Esophagus muscularis mucosa (tissue), 4 donors: ENCODE measurements at regions not wholly inside any gene's neighbourhood (a gene's known extent, or its start where the extent isn't known, plus 50 kb on each side); places are given as distances from the start of the nearest gene placed in this dataset.

Source experiments
- DNase-seq: peaks from one replicate; pipeline ENCODE4 v3.0.0-alpha.2; 2017; ENCODE audit errors: extremely low spot score
- H3K27ac ChIP-seq, 4 donors: fragments of 200-600 bp; sonication (generic); replicated peaks in 1 of 4; 1 replicate in 3 of 4; 2 replicates in 1 of 4; pipeline ENCODE4 v1.5.1; 2016 to 2019; ENCODE audit warnings: mild to moderate bottlenecking in 1 of 4
- H3K27me3 ChIP-seq, 4 donors: fragments of 200-600 bp; sonication (generic); one replicate each; pipeline versions ENCODE4 v1.5.1 to v1.6.0; 2016 to 2019
- H3K36me3 ChIP-seq, 4 donors: fragments of 200-600 bp; sonication (generic); one replicate each; pipeline ENCODE4 v1.5.1; 2016 to 2019
- H3K4me1 ChIP-seq, 4 donors: fragments of 200-600 bp; sonication (generic); one replicate each; pipeline ENCODE4 v1.5.1; 2016 to 2019
- H3K4me3 ChIP-seq, 4 donors: fragments of 200-600 bp; sonication (generic); 1 replicate in 2 of 4; 2 replicates in 2 of 4; pipeline ENCODE4 v1.5.1; 2016 to 2019; ENCODE audit warnings: mild to moderate bottlenecking in 4 of 4, moderate library complexity in 1 of 4
- H3K9me3 ChIP-seq, 4 donors: fragments of 200-600 bp; sonication (generic); 1 replicate in 3 of 4; 2 replicates in 1 of 4; pipeline ENCODE4 v1.5.1; 2016 to 2019
- EP300 ChIP-seq: sonication (generic); formaldehyde crosslinking; IDR thresholded peaks from one replicate; pipeline ENCODE4 v1.6.1; 2017; ENCODE audit warnings: antibody characterized with exemption
- POLR2A ChIP-seq: fragments of 450-650 bp; IDR thresholded peaks from one replicate; pipeline ENCODE4 v1.6.1; 2017; ENCODE audit warnings: antibody characterized with exemption, moderate library complexity, mild to moderate bottlenecking, low read depth
- POLR2AphosphoS5 ChIP-seq, 2 donors: sonication (generic); formaldehyde crosslinking; IDR thresholded peaks; one replicate each; pipeline ENCODE4 v1.6.1; 2017; ENCODE audit warnings: antibody characterized with exemption in 2 of 2
- WGBS: methylation state at CpG from one replicate; pipeline ENCODE4 v1.1.5; 2018; 5-methylcytosine and 5-hydroxymethylcytosine counted together
- intact Hi-C: fragments of 100-400 bp; cut with DNase I; formaldehyde crosslinking; loops from one replicate; pipeline ENCODE4 v1.15.1; 2023
- TF ChIP-seq, protein P1 (sequence below), 3 experiments: fragments of 200-600 bp in 2 of 3; fragments of 450-650 bp in 1 of 3; sonication (generic) in 2 of 3; IDR thresholded peaks; one replicate each; pipeline ENCODE4 v1.5.1; 2017 to 2019; ENCODE audit warnings: antibody characterized with exemption in 3 of 3, mild to moderate bottlenecking in 2 of 3, moderate library complexity in 1 of 3

DNA sequence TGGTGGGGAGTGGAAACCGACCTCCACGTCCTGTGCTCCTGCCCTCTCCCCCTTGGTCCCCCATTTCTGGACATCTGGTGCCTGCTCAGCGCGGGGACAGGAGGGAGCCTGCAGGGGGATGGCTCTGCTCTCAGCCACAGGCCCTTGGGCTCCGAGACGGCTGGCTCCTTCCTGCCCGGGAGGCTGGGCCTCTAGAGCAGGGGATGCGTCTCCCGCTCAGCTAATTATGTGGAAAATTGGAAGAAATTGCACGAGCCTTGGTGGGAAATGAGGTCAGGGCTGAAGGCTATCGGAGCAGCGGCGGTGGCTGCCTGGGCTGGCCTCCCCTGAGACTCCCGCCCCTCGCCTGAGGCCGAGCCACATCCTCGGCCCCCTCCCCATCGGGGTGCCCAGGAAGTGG is 154.6 kb upstream of the CIBAR2 start:
- intact Hi-C loops = no loop called here
- Histone ChIP-seq H3K27me3 (no peaks in the 10 kb centered on the region), H3K4me1 (no peaks in the 10 kb centered on the region), H3K4me3 (no peak overlapping the region), H3K36me3 (no peaks in the 10 kb centered on the region), H3K27ac (no peak overlapping the region), H3K9me3 (no peaks in the 10 kb centered on the region)
- TF ChIP-seq EP300 (no peak), POLR2AphosphoS5 (IDR thresholded peaks at IDR 0.05) (no peak), POLR2A (no peak)
- TF ChIP-seq, protein P1, sequence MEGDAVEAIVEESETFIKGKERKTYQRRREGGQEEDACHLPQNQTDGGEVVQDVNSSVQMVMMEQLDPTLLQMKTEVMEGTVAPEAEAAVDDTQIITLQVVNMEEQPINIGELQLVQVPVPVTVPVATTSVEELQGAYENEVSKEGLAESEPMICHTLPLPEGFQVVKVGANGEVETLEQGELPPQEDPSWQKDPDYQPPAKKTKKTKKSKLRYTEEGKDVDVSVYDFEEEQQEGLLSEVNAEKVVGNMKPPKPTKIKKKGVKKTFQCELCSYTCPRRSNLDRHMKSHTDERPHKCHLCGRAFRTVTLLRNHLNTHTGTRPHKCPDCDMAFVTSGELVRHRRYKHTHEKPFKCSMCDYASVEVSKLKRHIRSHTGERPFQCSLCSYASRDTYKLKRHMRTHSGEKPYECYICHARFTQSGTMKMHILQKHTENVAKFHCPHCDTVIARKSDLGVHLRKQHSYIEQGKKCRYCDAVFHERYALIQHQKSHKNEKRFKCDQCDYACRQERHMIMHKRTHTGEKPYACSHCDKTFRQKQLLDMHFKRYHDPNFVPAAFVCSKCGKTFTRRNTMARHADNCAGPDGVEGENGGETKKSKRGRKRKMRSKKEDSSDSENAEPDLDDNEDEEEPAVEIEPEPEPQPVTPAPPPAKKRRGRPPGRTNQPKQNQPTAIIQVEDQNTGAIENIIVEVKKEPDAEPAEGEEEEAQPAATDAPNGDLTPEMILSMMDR (IDR thresholded peaks at IDR 0.05) = no peak
- 84% methylated on average over 18 of the region's 18 CpGs for WGBS
- DNase-seq = no peak

DNA sequence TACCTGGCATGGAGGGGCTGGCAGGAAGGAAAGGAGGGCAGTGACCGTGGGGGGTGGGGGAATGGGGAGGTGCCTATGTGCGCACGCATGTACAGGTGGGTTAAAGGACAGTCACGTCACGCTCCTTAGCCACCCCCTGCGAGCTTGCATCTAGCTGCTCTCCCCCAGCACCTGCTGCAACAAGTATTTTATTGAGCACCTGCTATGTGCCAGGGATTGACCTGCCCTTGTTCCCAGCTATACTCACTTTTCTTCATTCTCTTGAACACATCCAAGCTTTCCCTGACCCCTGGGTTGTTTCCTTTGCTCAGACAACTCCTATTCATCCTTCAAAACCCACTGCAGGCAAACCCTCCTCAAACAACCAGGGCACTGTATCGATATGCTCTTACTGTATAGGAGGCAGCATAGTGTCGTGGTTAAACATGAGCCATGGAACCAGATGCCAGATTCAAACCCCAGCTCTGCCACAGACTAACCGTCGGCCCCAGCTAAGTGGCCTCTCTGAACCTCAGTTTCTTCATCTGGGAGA is 155.2 kb upstream of the CIBAR2 start:
- Histone ChIP-seq H3K36me3 (no peaks in the 10 kb centered on the region), H3K4me3 (no peak overlapping the region), H3K27me3 (no peaks in the 10 kb centered on the region), H3K9me3 (no peaks in the 10 kb centered on the region), H3K27ac (no peak overlapping the region), H3K4me1 (no peaks in the 10 kb centered on the region)
- 94% methylated on average over 10 of the region's 10 CpGs for WGBS
- TF ChIP-seq POLR2A (no peak), EP300 (no peak), POLR2AphosphoS5 (IDR thresholded peaks at IDR 0.05) (no peak)
- TF ChIP-seq, protein P1 (IDR thresholded peaks at IDR 0.05) = no peak
- DNase-seq = no peak
- intact Hi-C loops = no loop called here

DNA sequence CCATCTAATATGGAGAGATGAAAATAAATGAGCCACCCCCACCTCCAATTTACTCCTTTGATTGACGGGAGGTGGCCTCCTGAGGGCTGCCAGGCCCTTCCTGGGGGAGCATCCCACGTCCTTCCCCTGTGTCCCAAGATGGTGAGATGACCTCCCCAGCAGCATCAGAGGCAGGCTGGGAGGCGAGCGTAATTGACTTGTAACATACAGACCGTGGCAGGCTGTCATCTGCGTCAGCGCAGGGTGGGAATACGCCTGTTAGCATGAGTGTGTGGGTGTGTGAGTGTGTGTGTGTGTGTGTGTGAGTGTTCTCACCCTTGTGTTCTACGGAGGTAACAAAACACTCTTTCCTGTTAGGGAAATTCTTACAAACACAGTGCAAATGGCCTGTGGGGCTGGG is 156.9 kb upstream of the CIBAR2 start:
- no peak overlapping the region for H3K4me3 ChIP-seq
- intact Hi-C loops = no loop called here
- no peaks in the 10 kb centered on the region for H3K36me3 ChIP-seq
- H3K27me3 ChIP-seq = no peaks in the 10 kb centered on the region
- TF ChIP-seq EP300 (no peak), POLR2A (no peak), POLR2AphosphoS5 (IDR thresholded peaks at IDR 0.05) (no peak)
- TF ChIP-seq, protein P1 (IDR thresholded peaks at IDR 0.05) = no peak
- H3K9me3 ChIP-seq = no peaks in the 10 kb centered on the region
- DNase-seq = no peak
- H3K27ac ChIP-seq = no peak overlapping the region
- 88% methylated on average over 9 of the region's 9 CpGs for WGBS
- H3K4me1 ChIP-seq = no peaks in the 10 kb centered on the region

DNA sequence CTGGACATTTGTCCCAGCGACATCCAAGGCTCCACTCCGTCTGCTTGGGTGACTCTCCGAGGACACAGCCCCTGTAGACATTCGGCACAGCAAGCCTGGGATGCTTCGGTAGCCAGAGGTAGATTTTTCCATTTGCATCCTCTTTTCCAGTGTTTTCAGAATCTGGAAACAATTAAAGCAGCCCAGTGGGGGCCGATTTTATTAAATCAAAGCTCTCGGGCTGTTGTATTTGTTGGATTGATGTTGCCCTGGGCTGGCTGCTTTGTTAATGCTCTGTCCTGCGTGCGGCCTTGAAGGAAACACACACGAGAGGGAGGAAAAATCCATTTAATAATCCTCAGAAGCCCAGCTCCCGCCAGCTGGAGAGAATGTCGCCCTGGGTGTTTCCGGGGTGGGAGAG is 158.1 kb upstream of the CIBAR2 start:
- intact Hi-C loops = loop anchor here (10.0 kb wide), 1 partner anchor 444 kb away; no protein-coding TSS in a partner anchor
- WGBS = 85% methylated on average over 11 of the region's 13 CpGs
- no peak overlapping the region for H3K4me3 ChIP-seq
- DNase-seq = no peak
- H3K27me3 ChIP-seq = no peaks in the 10 kb centered on the region
- H3K4me1 ChIP-seq = peaks cover 0 to 2% (median 0%) of the 10 kb centered on the region in 4 donors
- H3K36me3 ChIP-seq = no peaks in the 10 kb centered on the region
- H3K9me3 ChIP-seq = no peaks in the 10 kb centered on the region
- H3K27ac ChIP-seq = no peak overlapping the region
- TF ChIP-seq POLR2A (no peak), EP300 (no peak), POLR2AphosphoS5 (IDR thresholded peaks at IDR 0.05) (no peak)
- TF ChIP-seq, protein P1 (IDR thresholded peaks at IDR 0.05) = no peak

DNA sequence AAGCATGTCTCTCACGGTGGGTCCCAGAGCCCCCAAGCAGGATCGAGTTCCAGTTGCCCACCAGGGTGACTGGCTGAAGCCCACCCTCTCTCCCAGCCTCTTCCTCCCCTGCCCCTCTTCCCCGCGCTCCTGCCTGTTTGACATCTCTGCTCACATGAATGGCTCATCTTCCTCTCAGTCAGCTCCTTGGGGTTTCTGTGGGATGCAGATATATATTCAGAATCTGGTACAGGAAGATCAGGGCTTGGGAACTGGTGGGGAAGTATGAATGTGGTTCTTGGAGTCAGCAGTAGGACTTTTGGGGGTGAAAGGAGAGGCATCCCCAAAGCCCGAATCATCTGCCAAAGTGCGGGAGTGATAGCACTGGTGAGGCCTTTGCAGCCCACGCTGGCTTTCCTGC is 158.9 kb upstream of the CIBAR2 start:
- no peak for DNase-seq
- H3K4me3 ChIP-seq = no peak overlapping the region
- peaks cover 0 to 9% (median 0%) of the 10 kb centered on the region in 4 donors for H3K4me1 ChIP-seq
- H3K27ac ChIP-seq = no peak overlapping the region
- TF ChIP-seq, protein P1 (IDR thresholded peaks at IDR 0.05) = no peak
- TF ChIP-seq POLR2A = no peak
- no peak for TF ChIP-seq POLR2AphosphoS5 (IDR thresholded peaks at IDR 0.05)
- no peak for TF ChIP-seq EP300
- intact Hi-C loops = loop anchor here (10.0 kb wide), 1 partner anchor 444 kb away; no protein-coding TSS in a partner anchor
- 97% methylated on average over 7 of the region's 7 CpGs for WGBS
- no peaks in the 10 kb centered on the region for H3K9me3 ChIP-seq
- no peaks in the 10 kb centered on the region for H3K27me3 ChIP-seq
- no peaks in the 10 kb centered on the region for H3K36me3 ChIP-seq
